SK-N-SH treated with all-trans-retinoic acid at 6 μM for 48 hours (cell line): ENCODE measurements at regions not wholly inside any gene's neighbourhood (a gene's known extent, or its start where the extent isn't known, plus 50 kb on each side); places are given as distances from the start of the nearest gene placed in this dataset.

Experiments used
- ATAC-seq: fragments of 200-7000 bp; cut with Tn5 transposase; 3 replicates; pipeline ENCODE4 v1.9.1; 2020; ENCODE audit warnings: mild to moderate bottlenecking, moderate library complexity
- ARNTL ChIP-seq: fragments of 450-650 bp; formaldehyde crosslinking; IDR thresholded peaks from 2 replicates; pipeline ENCODE4 v1.5.0; 2020; ENCODE audit warnings: low read depth, mild to moderate bottlenecking, moderate library complexity, borderline replicate concordance
- BACH2 ChIP-seq: fragments of 250-450 bp; sonication (Bioruptor Pico); IDR thresholded peaks from 2 replicates; pipeline ENCODE4 v1.9.0; 2021; ENCODE audit warnings: mild to moderate bottlenecking, borderline replicate concordance
- CREB5 ChIP-seq: fragments of 250-450 bp; sonication (Bioruptor Pico); IDR thresholded peaks from 2 replicates; pipeline ENCODE4 v1.5.1; 2020; ENCODE audit warnings: low read depth, mild to moderate bottlenecking, moderate library complexity
- CSDC2 ChIP-seq: fragments of 250-450 bp; sonication (Bioruptor Pico); IDR thresholded peaks from 2 replicates; pipeline ENCODE4 v1.5.0; 2020; ENCODE audit warnings: mild to moderate bottlenecking, moderate library complexity
- CSRNP3 ChIP-seq: fragments of 250-450 bp; sonication (Bioruptor Pico); IDR thresholded peaks from 2 replicates; pipeline ENCODE4 v1.5.1; 2021; ENCODE audit warnings: mild to moderate bottlenecking, moderate library complexity
- ESRRG ChIP-seq: fragments of 250-450 bp; sonication (Bioruptor Pico); IDR thresholded peaks from 2 replicates; pipeline ENCODE4 v1.6.1; 2021; ENCODE audit warnings: mild to moderate bottlenecking
- GLIS3 ChIP-seq: fragments of 250-450 bp; sonication (Bioruptor Pico); IDR thresholded peaks from 2 replicates; pipeline ENCODE4 v1.5.0; 2020; ENCODE audit warnings: mild to moderate bottlenecking, moderate library complexity
- ISL1 ChIP-seq: fragments of 250-450 bp; sonication (Bioruptor Pico); IDR thresholded peaks from 2 replicates; pipeline ENCODE4 v2.1.2; 2022; ENCODE audit warnings: mild to moderate bottlenecking, moderate library complexity
- PATZ1 ChIP-seq: fragments of 250-450 bp; sonication (Bioruptor Pico); IDR thresholded peaks from 2 replicates; pipeline ENCODE4 v1.8.0; 2020; ENCODE audit warnings: mild to moderate bottlenecking, moderate library complexity, borderline replicate concordance
- POU6F1 ChIP-seq: fragments of 250-450 bp; sonication (Bioruptor Pico); IDR thresholded peaks from 2 replicates; pipeline ENCODE4 v1.8.0; 2021; ENCODE audit warnings: low read depth, mild to moderate bottlenecking, moderate library complexity, borderline replicate concordance
- PPARA ChIP-seq: fragments of 250-450 bp; sonication (Bioruptor Pico); IDR thresholded peaks from 2 replicates; pipeline ENCODE4 v1.5.0; 2020; ENCODE audit warnings: mild to moderate bottlenecking, borderline replicate concordance
- SNAI2 ChIP-seq: fragments of 250-450 bp; sonication (Bioruptor Pico); IDR thresholded peaks from 2 replicates; pipeline ENCODE4 v1.5.0; 2020; ENCODE audit warnings: mild to moderate bottlenecking, moderate library complexity
- TCF4 ChIP-seq: fragments of 250-450 bp; sonication (Bioruptor Pico); IDR thresholded peaks from 2 replicates; pipeline ENCODE4 v1.8.0; 2021; ENCODE audit warnings: mild to moderate bottlenecking, moderate library complexity, borderline replicate concordance
- TOX ChIP-seq: fragments of 250-450 bp; sonication (Bioruptor Pico); IDR thresholded peaks from 2 replicates; pipeline ENCODE4 v1.8.0; 2021; ENCODE audit warnings: mild to moderate bottlenecking, moderate library complexity, borderline replicate concordance
- TSHZ2 ChIP-seq: fragments of 250-450 bp; sonication (Bioruptor Pico); IDR thresholded peaks from 2 replicates; pipeline ENCODE4 v1.5.0; 2020; ENCODE audit warnings: mild to moderate bottlenecking, moderate library complexity
- ZC3H10 ChIP-seq: fragments of 250-450 bp; sonication (Bioruptor Pico); IDR thresholded peaks from 2 replicates; pipeline ENCODE4 v1.5.1; 2021; ENCODE audit warnings: mild to moderate bottlenecking, moderate library complexity
- ZFP3 ChIP-seq: fragments of 250-450 bp; sonication (Bioruptor Pico); IDR thresholded peaks from 2 replicates; pipeline ENCODE4 v1.5.0; 2020; ENCODE audit warnings: mild to moderate bottlenecking, moderate library complexity
- ZFP30 ChIP-seq: fragments of 450-650 bp; formaldehyde crosslinking; IDR thresholded peaks from 2 replicates; pipeline ENCODE4 v1.5.0; 2022; ENCODE audit warnings: mild to moderate bottlenecking, moderate library complexity
- ZNF565 ChIP-seq: fragments of 450-650 bp; formaldehyde crosslinking; conservative IDR thresholded peaks from 2 replicates; pipeline ENCODE4 v1.5.0; 2020; ENCODE audit warnings: low read depth, mild to moderate bottlenecking, moderate library complexity
- ZNF70 ChIP-seq: fragments of 450-650 bp; formaldehyde crosslinking; IDR thresholded peaks from 2 replicates; pipeline ENCODE4 v1.5.0; 2020; ENCODE audit warnings: mild to moderate bottlenecking, moderate library complexity
- ZNF8 ChIP-seq: fragments of 450-650 bp; formaldehyde crosslinking; IDR thresholded peaks from 2 replicates; pipeline ENCODE4 v1.5.0; 2020; ENCODE audit warnings: mild to moderate bottlenecking, moderate library complexity

GRCh38 chr9:1248743-1249142 lies 198.6 kb downstream of the DMRT2 start:
- TF ChIP-seq TSHZ2 (no peak), ARNTL (CRISPR knock-in tag) (no peak), PPARA (no peak), CREB5 (CRISPR knock-in tag) (no peak), ZFP3 (CRISPR knock-in tag) (no peak), CSRNP3 (CRISPR knock-in tag) (no peak), ZFP30 (CRISPR knock-in tag) (no peak), ISL1 (CRISPR knock-in tag) (no peak), CSDC2 (no peak), PATZ1 (CRISPR knock-in tag) (no peak), ZNF565 (CRISPR knock-in tag) (no peak), TOX (CRISPR knock-in tag) (no peak), ZC3H10 (CRISPR knock-in tag) (no peak), TCF4 (no peak)
- no peak for ATAC-seq

GRCh38 chr9:1253064-1253979 lies 203.2 kb downstream of the DMRT2 start:
- TF ChIP-seq ISL1 (CRISPR knock-in tag) (no peak), SNAI2 (CRISPR knock-in tag) (no peak), ESRRG (CRISPR knock-in tag) (no peak), TOX (CRISPR knock-in tag) (no peak), CSRNP3 (CRISPR knock-in tag) (no peak), PPARA (no peak), PATZ1 (CRISPR knock-in tag) (no peak), ZNF565 (CRISPR knock-in tag) (no peak), CSDC2 (no peak), CREB5 (CRISPR knock-in tag) (no peak), BACH2 (CRISPR knock-in tag) (no peak), GLIS3 (CRISPR knock-in tag) (no peak), ZNF70 (CRISPR knock-in tag) (no peak), ZNF8 (no peak), ZFP3 (CRISPR knock-in tag) (no peak), ZC3H10 (CRISPR knock-in tag) (no peak), POU6F1 (CRISPR knock-in tag) (no peak), ARNTL (CRISPR knock-in tag) (no peak), ZFP30 (CRISPR knock-in tag) (no peak)
- TF ChIP-seq, all 23 proteins: peak for 0
- no peak for ATAC-seq
